Uterus (tissue), 3 donors: ENCODE measurements at regions not wholly inside any gene's neighbourhood (a gene's known extent, or its start where the extent isn't known, plus 50 kb on each side); places are given as distances from the start of the nearest gene placed in this dataset.

Source experiments
- DNase-seq, 2 donors: peaks; one replicate each; pipeline ENCODE4 v3.0.0-alpha.2; 2019 to 2020
- H3K27ac ChIP-seq, 2 donors: fragments of 200-600 bp; sonication (generic); 1 replicate in 1 of 2; 2 replicates in 1 of 2; pipeline ENCODE4 v1.5.1; 2016 to 2018
- H3K27me3 ChIP-seq, 2 donors: fragments of 200-600 bp; sonication (generic); one replicate each; pipeline ENCODE4 v1.5.1; 2018 to 2019; ENCODE audit warnings: control low read depth in 1 of 2
- H3K36me3 ChIP-seq, 2 donors: fragments of 200-600 bp; sonication (generic); one replicate each; pipeline ENCODE4 v1.5.1; 2019; ENCODE audit warnings: control low read depth in 1 of 2
- H3K4me1 ChIP-seq, 2 donors: fragments of 200-600 bp; sonication (generic); one replicate each; pipeline ENCODE4 v1.5.1; 2018 to 2019; ENCODE audit warnings: control low read depth in 1 of 2
- H3K4me3 ChIP-seq, 2 donors: fragments of 200-600 bp; sonication (generic); 1 replicate in 1 of 2; 2 replicates in 1 of 2; pipeline ENCODE4 v1.5.1; 2018 to 2019; ENCODE audit warnings: mild to moderate bottlenecking in 1 of 2
- H3K9me3 ChIP-seq, 2 donors: fragments of 200-600 bp; sonication (generic); one replicate each; pipeline ENCODE4 v1.5.1; 2019; ENCODE audit warnings: control low read depth in 1 of 2
- CTCF ChIP-seq, 4 experiments: fragments of 200-600 bp in 2 of 4; fragments of 450-650 bp in 2 of 4; sonication (generic) in 2 of 4; IDR thresholded peaks; one replicate each; pipeline ENCODE4 v1.5.1; 2016 to 2019; ENCODE audit warnings: antibody characterized with exemption in 4 of 4, mild to moderate bottlenecking in 2 of 4, moderate library complexity in 1 of 4
- POLR2A ChIP-seq, 2 donors: fragments of 450-650 bp; IDR thresholded peaks; one replicate each; pipeline ENCODE4 v1.6.1; 2016; ENCODE audit warnings: antibody characterized with exemption in 2 of 2, mild to moderate bottlenecking in 1 of 2, moderate library complexity in 1 of 2
- intact Hi-C: fragments of 100-400 bp; cut with DNase I; formaldehyde crosslinking; loops from one replicate; pipeline ENCODE4 v1.15.1; 2023; ENCODE audit warnings: low total_unique reads
- donor health status: DM: yes; HTN: yes; CAD: no.

GRCh38 chr12:47014474-47014873, 64.9 kb upstream of the PCED1B start:
- intact Hi-C loops = no loop called here
- no peaks in the 10 kb centered on the region for H3K36me3 ChIP-seq
- no peaks in the 10 kb centered on the region for H3K9me3 ChIP-seq
- no peak overlapping the region for H3K4me3 ChIP-seq
- no peaks in the 10 kb centered on the region for H3K4me1 ChIP-seq
- TF ChIP-seq CTCF (IDR thresholded peaks at IDR 0.05) (no peak), POLR2A (IDR thresholded peaks at IDR 0.05) (no peak)
- no peak overlapping the region for H3K27ac ChIP-seq
- no peaks in the 10 kb centered on the region for H3K27me3 ChIP-seq
- no peak for DNase-seq

GRCh38 chr12:47015381-47015780, 64.0 kb upstream of the PCED1B start:
- TF ChIP-seq CTCF (IDR thresholded peaks at IDR 0.05) (no peak), POLR2A (IDR thresholded peaks at IDR 0.05) (no peak)
- H3K4me1 ChIP-seq = no peaks in the 10 kb centered on the region
- H3K4me3 ChIP-seq = no peak overlapping the region
- DNase-seq = no peak
- H3K27me3 ChIP-seq = no peaks in the 10 kb centered on the region
- no peaks in the 10 kb centered on the region for H3K36me3 ChIP-seq
- no peak overlapping the region for H3K27ac ChIP-seq
- H3K9me3 ChIP-seq = no peaks in the 10 kb centered on the region
- intact Hi-C loops = no loop called here

- Histone ChIP-seq H3K27me3 (no peaks in the 10 kb centered on the region), H3K4me3 (no peak overlapping the region), H3K4me1 (no peaks in the 10 kb centered on the region), H3K36me3 (no peaks in the 10 kb centered on the region), H3K27ac (no peak overlapping the region), H3K9me3 (no peaks in the 10 kb centered on the region)
- no peak for TF ChIP-seq POLR2A (IDR thresholded peaks at IDR 0.05)
- TF ChIP-seq CTCF (IDR thresholded peaks at IDR 0.05) = no peak
- DNase-seq = no peak
- intact Hi-C loops = no loop called here
These were observed 62.2 kb upstream of the PCED1B start for GRCh38 chr12:47017041-47017713.

GRCh38 chr12:47017901-47018475, 61.4 kb upstream of the PCED1B start:
- no peak overlapping the region for H3K27ac ChIP-seq
- H3K36me3 ChIP-seq = no peaks in the 10 kb centered on the region
- no peaks in the 10 kb centered on the region for H3K27me3 ChIP-seq
- TF ChIP-seq POLR2A (IDR thresholded peaks at IDR 0.05) (no peak), CTCF (IDR thresholded peaks at IDR 0.05) (no peak)
- no peaks in the 10 kb centered on the region for H3K9me3 ChIP-seq
- H3K4me1 ChIP-seq = no peaks in the 10 kb centered on the region
- no peak for DNase-seq
- intact Hi-C loops = no loop called here
- H3K4me3 ChIP-seq = no peak overlapping the region

GRCh38 chr12:47020211-47020821, 59.1 kb upstream of the PCED1B start:
- H3K4me3 ChIP-seq = no peak overlapping the region
- H3K27me3 ChIP-seq = no peaks in the 10 kb centered on the region
- peaks cover 0 to 5% of the 10 kb centered on the region in 2 donors for H3K4me1 ChIP-seq
- H3K36me3 ChIP-seq = no peaks in the 10 kb centered on the region
- H3K9me3 ChIP-seq = no peaks in the 10 kb centered on the region
- intact Hi-C loops = no loop called here
- no peak for DNase-seq
- no peak overlapping the region for H3K27ac ChIP-seq
- no peak for TF ChIP-seq CTCF (IDR thresholded peaks at IDR 0.05)
- no peak for TF ChIP-seq POLR2A (IDR thresholded peaks at IDR 0.05)
